ENCODE measurements at regions not wholly inside any gene's neighbourhood (a gene's known extent, or its start where the extent isn't known, plus 50 kb on each side); places are given as distances from the start of the nearest gene placed in this dataset.

GRCh38 chr15:79595995-79596622 lies 164.0 kb downstream of the MINAR1 start:
- H3K4me3 ChIP-seq: peak overlapping the region in 1 of 2 donors; percentile 12
- peak; percentile 87 for DNase-seq
- no peaks in the 10 kb centered on the region for H3K36me3 ChIP-seq (ENCODE audit: low read depth, missing control alignments)
- no peak overlapping the region for H3K27ac ChIP-seq
- 30 to 32% methylated on average over 4 of the region's 4 CpGs for WGBS, 2 donors
- no peaks in the 10 kb centered on the region for H3K27me3 ChIP-seq
- intact Hi-C loops (cut with DNase I; ENCODE audit: low total_unique reads): no loop called here
- H3K4me1 ChIP-seq: no peaks in the 10 kb centered on the region
- TF ChIP-seq POLR2A (IDR thresholded peaks at IDR 0.05) (no peak), CTCF (IDR thresholded peaks at IDR 0.05) (peak; percentile 72 to 82 (median 76))
- H3K9me3 ChIP-seq: no peaks in the 10 kb centered on the region

GRCh38 chr15:79598639-79599038 lies 166.5 kb downstream of the MINAR1 start:
- H3K27me3 ChIP-seq: no peaks in the 10 kb centered on the region
- no peak overlapping the region for H3K4me3 ChIP-seq
- DNase-seq: no peak
- TF ChIP-seq CTCF (IDR thresholded peaks at IDR 0.05) (no peak), POLR2A (IDR thresholded peaks at IDR 0.05) (no peak)
- WGBS, 2 donors: 67 to 77% methylated on average over 1 of the region's 1 CpG
- no peaks in the 10 kb centered on the region for H3K9me3 ChIP-seq
- H3K27ac ChIP-seq: no peak overlapping the region
- intact Hi-C loops (cut with DNase I; ENCODE audit: low total_unique reads): no loop called here
- H3K36me3 ChIP-seq (ENCODE audit: low read depth, missing control alignments): no peaks in the 10 kb centered on the region
- peaks cover 3% of the 10 kb centered on the region for H3K4me1 ChIP-seq

GRCh38 chr15:79601405-79602086 lies 169.4 kb downstream of the MINAR1 start:
- Histone ChIP-seq H3K4me3 (no peak overlapping the region), H3K36me3 (ENCODE audit: low read depth, missing control alignments) (no peaks in the 10 kb centered on the region), H3K4me1 (peaks cover 3% of the 10 kb centered on the region), H3K9me3 (no peaks in the 10 kb centered on the region), H3K27me3 (no peaks in the 10 kb centered on the region), H3K27ac (no peak overlapping the region)
- intact Hi-C loops (cut with DNase I; ENCODE audit: low total_unique reads): no loop called here
- TF ChIP-seq CTCF (IDR thresholded peaks at IDR 0.05) (no peak), POLR2A (IDR thresholded peaks at IDR 0.05) (no peak)
- DNase-seq: no peak
- 70 to 93% methylated on average over 7 of the region's 7 CpGs for WGBS, 2 donors

- no peak for TF ChIP-seq POLR2A (IDR thresholded peaks at IDR 0.05)
- no peak for TF ChIP-seq CTCF (IDR thresholded peaks at IDR 0.05)
- no peaks in the 10 kb centered on the region for H3K36me3 ChIP-seq (ENCODE audit: low read depth, missing control alignments)
- DNase-seq: no peak
- no peak overlapping the region for H3K27ac ChIP-seq
- WGBS, 2 donors: 59 to 61% methylated on average over 4 of the region's 4 CpGs
- intact Hi-C loops (cut with DNase I; ENCODE audit: low total_unique reads): no loop called here
- H3K27me3 ChIP-seq: no peaks in the 10 kb centered on the region
- H3K9me3 ChIP-seq: no peaks in the 10 kb centered on the region
- no peak overlapping the region for H3K4me3 ChIP-seq
- peaks cover 3% of the 10 kb centered on the region for H3K4me1 ChIP-seq
These were observed 170.0 kb downstream of the MINAR1 start for GRCh38 chr15:79602180-79602579.

- TF ChIP-seq POLR2A (IDR thresholded peaks at IDR 0.05): no peak
- no peak for TF ChIP-seq CTCF (IDR thresholded peaks at IDR 0.05)
- Histone ChIP-seq H3K27ac (no peak overlapping the region), H3K9me3 (no peaks in the 10 kb centered on the region), H3K4me1 (peaks cover 3% of the 10 kb centered on the region), H3K27me3 (no peaks in the 10 kb centered on the region), H3K36me3 (ENCODE audit: low read depth, missing control alignments) (no peaks in the 10 kb centered on the region), H3K4me3 (no peak overlapping the region)
- intact Hi-C loops (cut with DNase I; ENCODE audit: low total_unique reads): no loop called here
- DNase-seq: no peak
These were observed 170.6 kb downstream of the MINAR1 start for GRCh38 chr15:79602731-79603130.
